ENCODE measurements at regions not wholly inside any gene's neighbourhood (a gene's known extent, or its start where the extent isn't known, plus 50 kb on each side); places are given as distances from the start of the nearest gene placed in this dataset.

DNA sequence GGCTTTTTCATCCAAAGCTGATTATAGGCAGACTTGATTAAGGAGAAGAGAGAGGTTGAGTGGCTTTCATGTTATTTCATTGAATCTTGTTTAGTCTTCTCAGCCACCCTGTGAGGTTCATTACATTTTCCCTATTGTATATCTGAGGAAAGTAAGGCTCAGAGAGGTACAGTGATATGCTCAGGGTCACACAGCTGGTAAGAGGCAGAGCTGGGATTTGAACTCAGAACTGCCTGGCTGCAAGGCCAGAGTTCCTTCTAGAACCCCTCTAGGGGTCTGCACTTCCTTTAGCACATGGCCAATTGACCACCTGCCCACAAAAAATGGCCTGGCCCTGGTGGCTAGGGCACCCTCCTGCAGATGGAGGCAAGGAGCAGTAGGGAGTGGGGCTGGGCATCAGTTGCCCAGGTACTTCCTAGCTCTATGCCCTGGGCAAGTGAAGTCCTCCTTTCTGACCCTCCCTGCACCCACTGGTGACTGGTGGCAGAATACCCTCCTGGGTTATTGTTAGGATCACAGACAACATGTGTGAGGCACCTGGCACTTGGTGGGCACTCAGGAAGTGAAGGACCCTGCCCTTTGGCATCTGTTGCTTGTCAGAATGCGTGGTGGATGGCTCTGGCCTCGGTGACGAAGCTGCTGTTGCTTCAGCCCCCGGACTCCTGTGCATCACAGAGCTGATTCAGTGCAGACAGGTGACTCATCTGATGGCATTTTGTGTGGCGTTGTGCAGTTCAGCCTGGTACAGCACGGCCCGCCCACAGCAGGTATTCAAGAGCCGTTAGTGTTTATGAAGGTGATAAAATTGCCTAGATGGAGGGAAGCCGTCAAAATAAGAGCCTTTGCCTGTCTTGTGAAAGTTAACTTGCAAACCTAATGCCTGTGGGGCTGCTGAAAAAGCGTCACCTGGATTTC is 115.8 kb downstream of the SLC25A47 start:
- TF ChIP-seq FOXJ3 (CRISPR knock-in tag; IDR thresholded peaks at IDR 0.05; ENCODE audit: borderline replicate concordance): no peak
- TF ChIP-seq, protein P1, sequence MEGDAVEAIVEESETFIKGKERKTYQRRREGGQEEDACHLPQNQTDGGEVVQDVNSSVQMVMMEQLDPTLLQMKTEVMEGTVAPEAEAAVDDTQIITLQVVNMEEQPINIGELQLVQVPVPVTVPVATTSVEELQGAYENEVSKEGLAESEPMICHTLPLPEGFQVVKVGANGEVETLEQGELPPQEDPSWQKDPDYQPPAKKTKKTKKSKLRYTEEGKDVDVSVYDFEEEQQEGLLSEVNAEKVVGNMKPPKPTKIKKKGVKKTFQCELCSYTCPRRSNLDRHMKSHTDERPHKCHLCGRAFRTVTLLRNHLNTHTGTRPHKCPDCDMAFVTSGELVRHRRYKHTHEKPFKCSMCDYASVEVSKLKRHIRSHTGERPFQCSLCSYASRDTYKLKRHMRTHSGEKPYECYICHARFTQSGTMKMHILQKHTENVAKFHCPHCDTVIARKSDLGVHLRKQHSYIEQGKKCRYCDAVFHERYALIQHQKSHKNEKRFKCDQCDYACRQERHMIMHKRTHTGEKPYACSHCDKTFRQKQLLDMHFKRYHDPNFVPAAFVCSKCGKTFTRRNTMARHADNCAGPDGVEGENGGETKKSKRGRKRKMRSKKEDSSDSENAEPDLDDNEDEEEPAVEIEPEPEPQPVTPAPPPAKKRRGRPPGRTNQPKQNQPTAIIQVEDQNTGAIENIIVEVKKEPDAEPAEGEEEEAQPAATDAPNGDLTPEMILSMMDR (IDR thresholded peaks at IDR 0.05): no peak
- TF ChIP-seq, protein P2, sequence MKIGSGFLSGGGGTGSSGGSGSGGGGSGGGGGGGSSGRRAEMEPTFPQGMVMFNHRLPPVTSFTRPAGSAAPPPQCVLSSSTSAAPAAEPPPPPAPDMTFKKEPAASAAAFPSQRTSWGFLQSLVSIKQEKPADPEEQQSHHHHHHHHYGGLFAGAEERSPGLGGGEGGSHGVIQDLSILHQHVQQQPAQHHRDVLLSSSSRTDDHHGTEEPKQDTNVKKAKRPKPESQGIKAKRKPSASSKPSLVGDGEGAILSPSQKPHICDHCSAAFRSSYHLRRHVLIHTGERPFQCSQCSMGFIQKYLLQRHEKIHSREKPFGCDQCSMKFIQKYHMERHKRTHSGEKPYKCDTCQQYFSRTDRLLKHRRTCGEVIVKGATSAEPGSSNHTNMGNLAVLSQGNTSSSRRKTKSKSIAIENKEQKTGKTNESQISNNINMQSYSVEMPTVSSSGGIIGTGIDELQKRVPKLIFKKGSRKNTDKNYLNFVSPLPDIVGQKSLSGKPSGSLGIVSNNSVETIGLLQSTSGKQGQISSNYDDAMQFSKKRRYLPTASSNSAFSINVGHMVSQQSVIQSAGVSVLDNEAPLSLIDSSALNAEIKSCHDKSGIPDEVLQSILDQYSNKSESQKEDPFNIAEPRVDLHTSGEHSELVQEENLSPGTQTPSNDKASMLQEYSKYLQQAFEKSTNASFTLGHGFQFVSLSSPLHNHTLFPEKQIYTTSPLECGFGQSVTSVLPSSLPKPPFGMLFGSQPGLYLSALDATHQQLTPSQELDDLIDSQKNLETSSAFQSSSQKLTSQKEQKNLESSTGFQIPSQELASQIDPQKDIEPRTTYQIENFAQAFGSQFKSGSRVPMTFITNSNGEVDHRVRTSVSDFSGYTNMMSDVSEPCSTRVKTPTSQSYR (CRISPR knock-in tag; IDR thresholded peaks at IDR 0.05): no peak
- no peak for TF ChIP-seq SP1 (CRISPR knock-in tag; conservative IDR thresholded peaks at IDR 0.05)
- TF ChIP-seq, protein P3, sequence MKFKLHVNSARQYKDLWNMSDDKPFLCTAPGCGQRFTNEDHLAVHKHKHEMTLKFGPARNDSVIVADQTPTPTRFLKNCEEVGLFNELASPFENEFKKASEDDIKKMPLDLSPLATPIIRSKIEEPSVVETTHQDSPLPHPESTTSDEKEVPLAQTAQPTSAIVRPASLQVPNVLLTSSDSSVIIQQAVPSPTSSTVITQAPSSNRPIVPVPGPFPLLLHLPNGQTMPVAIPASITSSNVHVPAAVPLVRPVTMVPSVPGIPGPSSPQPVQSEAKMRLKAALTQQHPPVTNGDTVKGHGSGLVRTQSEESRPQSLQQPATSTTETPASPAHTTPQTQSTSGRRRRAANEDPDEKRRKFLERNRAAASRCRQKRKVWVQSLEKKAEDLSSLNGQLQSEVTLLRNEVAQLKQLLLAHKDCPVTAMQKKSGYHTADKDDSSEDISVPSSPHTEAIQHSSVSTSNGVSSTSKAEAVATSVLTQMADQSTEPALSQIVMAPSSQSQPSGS (CRISPR knock-in tag; IDR thresholded peaks at IDR 0.05; ENCODE audit: borderline replicate concordance, low read depth): no peak
- TF ChIP-seq, protein P4, sequence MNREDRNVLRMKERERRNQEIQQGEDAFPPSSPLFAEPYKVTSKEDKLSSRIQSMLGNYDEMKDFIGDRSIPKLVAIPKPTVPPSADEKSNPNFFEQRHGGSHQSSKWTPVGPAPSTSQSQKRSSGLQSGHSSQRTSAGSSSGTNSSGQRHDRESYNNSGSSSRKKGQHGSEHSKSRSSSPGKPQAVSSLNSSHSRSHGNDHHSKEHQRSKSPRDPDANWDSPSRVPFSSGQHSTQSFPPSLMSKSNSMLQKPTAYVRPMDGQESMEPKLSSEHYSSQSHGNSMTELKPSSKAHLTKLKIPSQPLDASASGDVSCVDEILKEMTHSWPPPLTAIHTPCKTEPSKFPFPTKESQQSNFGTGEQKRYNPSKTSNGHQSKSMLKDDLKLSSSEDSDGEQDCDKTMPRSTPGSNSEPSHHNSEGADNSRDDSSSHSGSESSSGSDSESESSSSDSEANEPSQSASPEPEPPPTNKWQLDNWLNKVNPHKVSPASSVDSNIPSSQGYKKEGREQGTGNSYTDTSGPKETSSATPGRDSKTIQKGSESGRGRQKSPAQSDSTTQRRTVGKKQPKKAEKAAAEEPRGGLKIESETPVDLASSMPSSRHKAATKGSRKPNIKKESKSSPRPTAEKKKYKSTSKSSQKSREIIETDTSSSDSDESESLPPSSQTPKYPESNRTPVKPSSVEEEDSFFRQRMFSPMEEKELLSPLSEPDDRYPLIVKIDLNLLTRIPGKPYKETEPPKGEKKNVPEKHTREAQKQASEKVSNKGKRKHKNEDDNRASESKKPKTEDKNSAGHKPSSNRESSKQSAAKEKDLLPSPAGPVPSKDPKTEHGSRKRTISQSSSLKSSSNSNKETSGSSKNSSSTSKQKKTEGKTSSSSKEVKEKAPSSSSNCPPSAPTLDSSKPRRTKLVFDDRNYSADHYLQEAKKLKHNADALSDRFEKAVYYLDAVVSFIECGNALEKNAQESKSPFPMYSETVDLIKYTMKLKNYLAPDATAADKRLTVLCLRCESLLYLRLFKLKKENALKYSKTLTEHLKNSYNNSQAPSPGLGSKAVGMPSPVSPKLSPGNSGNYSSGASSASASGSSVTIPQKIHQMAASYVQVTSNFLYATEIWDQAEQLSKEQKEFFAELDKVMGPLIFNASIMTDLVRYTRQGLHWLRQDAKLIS (CRISPR knock-in tag; IDR thresholded peaks at IDR 0.05; ENCODE audit: borderline replicate concordance): no peak
- no peak for TF ChIP-seq ETV6 (CRISPR knock-in tag; IDR thresholded peaks at IDR 0.05)
- TF ChIP-seq, protein P5, sequence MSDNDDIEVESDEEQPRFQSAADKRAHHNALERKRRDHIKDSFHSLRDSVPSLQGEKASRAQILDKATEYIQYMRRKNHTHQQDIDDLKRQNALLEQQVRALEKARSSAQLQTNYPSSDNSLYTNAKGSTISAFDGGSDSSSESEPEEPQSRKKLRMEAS (CRISPR knock-in tag; IDR thresholded peaks at IDR 0.05): no peak
- TF ChIP-seq, protein P6, sequence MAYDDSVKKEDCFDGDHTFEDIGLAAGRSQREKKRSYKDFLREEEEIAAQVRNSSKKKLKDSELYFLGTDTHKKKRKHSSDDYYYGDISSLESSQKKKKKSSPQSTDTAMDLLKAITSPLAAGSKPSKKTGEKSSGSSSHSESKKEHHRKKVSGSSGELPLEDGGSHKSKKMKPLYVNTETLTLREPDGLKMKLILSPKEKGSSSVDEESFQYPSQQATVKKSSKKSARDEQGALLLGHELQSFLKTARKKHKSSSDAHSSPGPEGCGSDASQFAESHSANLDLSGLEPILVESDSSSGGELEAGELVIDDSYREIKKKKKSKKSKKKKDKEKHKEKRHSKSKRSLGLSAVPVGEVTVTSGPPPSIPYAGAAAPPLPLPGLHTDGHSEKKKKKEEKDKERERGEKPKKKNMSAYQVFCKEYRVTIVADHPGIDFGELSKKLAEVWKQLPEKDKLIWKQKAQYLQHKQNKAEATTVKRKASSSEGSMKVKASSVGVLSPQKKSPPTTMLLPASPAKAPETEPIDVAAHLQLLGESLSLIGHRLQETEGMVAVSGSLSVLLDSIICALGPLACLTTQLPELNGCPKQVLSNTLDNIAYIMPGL (CRISPR knock-in tag; IDR thresholded peaks at IDR 0.05): no peak
- TF ChIP-seq ZNF317 (CRISPR knock-in tag; IDR thresholded peaks at IDR 0.05; ENCODE audit: borderline replicate concordance, low read depth): no peak
- TF ChIP-seq, protein P7, sequence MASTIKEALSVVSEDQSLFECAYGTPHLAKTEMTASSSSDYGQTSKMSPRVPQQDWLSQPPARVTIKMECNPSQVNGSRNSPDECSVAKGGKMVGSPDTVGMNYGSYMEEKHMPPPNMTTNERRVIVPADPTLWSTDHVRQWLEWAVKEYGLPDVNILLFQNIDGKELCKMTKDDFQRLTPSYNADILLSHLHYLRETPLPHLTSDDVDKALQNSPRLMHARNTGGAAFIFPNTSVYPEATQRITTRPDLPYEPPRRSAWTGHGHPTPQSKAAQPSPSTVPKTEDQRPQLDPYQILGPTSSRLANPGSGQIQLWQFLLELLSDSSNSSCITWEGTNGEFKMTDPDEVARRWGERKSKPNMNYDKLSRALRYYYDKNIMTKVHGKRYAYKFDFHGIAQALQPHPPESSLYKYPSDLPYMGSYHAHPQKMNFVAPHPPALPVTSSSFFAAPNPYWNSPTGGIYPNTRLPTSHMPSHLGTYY (CRISPR knock-in tag; IDR thresholded peaks at IDR 0.05): no peak
- no peak for TF ChIP-seq FOXK1 (CRISPR knock-in tag; IDR thresholded peaks at IDR 0.05)
- no peak for TF ChIP-seq SMAD3 (CRISPR knock-in tag; IDR thresholded peaks at IDR 0.05; ENCODE audit: borderline replicate concordance)
- no peak for TF ChIP-seq OVOL2 (CRISPR knock-in tag; IDR thresholded peaks at IDR 0.05; ENCODE audit: borderline replicate concordance)
